ENCODE measurements at regions not wholly inside any gene's neighbourhood (a gene's known extent, or its start where the extent isn't known, plus 50 kb on each side); places are given as distances from the start of the nearest gene placed in this dataset.

DNA sequence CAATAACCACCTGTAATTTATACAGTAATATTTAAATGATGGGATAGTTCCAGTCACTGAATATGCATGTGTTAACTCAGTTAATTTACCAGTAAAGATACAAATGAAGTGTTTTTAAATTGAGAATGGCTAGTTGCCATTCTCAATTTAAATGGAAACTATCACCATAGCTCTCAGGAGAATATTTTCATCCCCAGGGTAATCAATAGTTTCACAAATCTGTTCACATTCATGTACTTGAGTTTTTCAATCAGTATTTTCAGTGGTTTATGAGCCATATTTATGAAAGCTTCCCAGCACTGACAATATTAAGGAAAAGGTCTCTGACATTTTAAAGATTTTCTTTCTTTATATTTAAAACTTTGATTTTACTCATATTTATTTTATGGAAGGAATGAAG is 439.3 kb downstream of the MAT2B start:
- no peaks in the 10 kb centered on the region for H3K36me3 ChIP-seq (ENCODE audit: insufficient read depth, low read length)
- H3K27me3 ChIP-seq (ENCODE audit: insufficient read depth, low read depth, low read length) = no peaks in the 10 kb centered on the region
- H3K4me2 ChIP-seq (ENCODE audit: low read length) = no peak overlapping the region
- no peaks in the 10 kb centered on the region for H3K9me3 ChIP-seq (ENCODE audit: low read length)
- H3K79me2 ChIP-seq (replicated peaks; ENCODE audit: insufficient read depth, low read length) = no peaks in the 10 kb centered on the region
- no peak for TF ChIP-seq TAF1 (IDR thresholded peaks at IDR 0.05; ENCODE audit: low read depth)
- TF ChIP-seq, protein P1, sequence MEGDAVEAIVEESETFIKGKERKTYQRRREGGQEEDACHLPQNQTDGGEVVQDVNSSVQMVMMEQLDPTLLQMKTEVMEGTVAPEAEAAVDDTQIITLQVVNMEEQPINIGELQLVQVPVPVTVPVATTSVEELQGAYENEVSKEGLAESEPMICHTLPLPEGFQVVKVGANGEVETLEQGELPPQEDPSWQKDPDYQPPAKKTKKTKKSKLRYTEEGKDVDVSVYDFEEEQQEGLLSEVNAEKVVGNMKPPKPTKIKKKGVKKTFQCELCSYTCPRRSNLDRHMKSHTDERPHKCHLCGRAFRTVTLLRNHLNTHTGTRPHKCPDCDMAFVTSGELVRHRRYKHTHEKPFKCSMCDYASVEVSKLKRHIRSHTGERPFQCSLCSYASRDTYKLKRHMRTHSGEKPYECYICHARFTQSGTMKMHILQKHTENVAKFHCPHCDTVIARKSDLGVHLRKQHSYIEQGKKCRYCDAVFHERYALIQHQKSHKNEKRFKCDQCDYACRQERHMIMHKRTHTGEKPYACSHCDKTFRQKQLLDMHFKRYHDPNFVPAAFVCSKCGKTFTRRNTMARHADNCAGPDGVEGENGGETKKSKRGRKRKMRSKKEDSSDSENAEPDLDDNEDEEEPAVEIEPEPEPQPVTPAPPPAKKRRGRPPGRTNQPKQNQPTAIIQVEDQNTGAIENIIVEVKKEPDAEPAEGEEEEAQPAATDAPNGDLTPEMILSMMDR (IDR thresholded peaks at IDR 0.05; ENCODE audit: poor library complexity, severe bottlenecking) = no peak
- no peaks in the 10 kb centered on the region for H3F3A ChIP-seq (ENCODE audit: insufficient read depth, low read length, poor library complexity, severe bottlenecking)
- no peaks in the 10 kb centered on the region for H3K9me2 ChIP-seq (ENCODE audit: insufficient read depth, low read length)
- H3K27ac ChIP-seq (ENCODE audit: low read length) = no peak overlapping the region
- no peak overlapping the region for H2AFZ ChIP-seq (ENCODE audit: low read depth, low read length)
- H3K4me3 ChIP-seq (ENCODE audit: low read length) = no peak overlapping the region
- H4K20me1 ChIP-seq (ENCODE audit: insufficient read depth) = no peaks in the 10 kb centered on the region
- no peak overlapping the region for H3K9ac ChIP-seq (ENCODE audit: low read length)

DNA sequence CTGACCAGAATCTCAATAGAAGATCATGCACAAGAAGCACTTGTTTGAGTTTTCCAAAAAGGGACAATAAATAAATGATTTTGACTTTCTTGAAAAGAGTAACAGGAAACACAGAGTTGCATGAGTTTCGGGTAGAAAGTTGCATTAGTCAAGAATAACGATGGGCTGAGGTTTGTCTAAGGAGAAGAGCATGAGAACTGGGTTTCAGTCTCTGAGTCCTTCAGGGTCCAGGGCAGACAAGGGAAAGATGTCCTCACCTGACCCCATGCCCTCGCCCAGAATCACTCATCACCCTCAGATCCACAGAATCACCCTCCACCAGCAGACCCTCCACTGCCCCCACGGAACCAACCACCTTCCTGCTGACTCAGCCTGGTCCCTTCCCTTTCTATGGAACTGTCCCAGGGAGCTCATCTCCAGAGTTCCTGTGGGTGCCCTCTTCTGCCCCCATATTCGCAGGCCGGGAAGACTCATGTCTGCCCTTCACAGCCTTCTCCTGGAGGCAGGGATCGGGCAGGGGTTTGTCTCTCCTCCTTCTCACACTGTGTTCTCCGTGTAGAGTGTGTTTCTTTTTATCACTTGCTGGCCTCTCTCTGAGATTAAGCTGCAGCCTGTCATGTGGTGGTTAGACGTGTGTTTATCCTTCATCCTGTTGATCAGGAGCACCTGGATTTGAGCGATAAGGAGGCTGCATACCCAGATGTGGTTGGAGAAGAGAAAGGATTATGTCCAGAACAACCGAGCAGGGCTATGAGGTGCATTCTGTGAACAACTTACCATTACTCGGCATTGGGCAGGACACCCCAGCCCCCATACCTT is 442.6 kb downstream of the MAT2B start:
- no peaks in the 10 kb centered on the region for H3K27me3 ChIP-seq (ENCODE audit: insufficient read depth, low read depth, low read length)
- H3K9me3 ChIP-seq (ENCODE audit: low read length) = no peaks in the 10 kb centered on the region
- H3K27ac ChIP-seq (ENCODE audit: low read length) = no peak overlapping the region
- no peak overlapping the region for H3K9ac ChIP-seq (ENCODE audit: low read length)
- no peaks in the 10 kb centered on the region for H3K9me2 ChIP-seq (ENCODE audit: insufficient read depth, low read length)
- no peak for TF ChIP-seq RAD21 (conservative IDR thresholded peaks at IDR 0.05)
- TF ChIP-seq EZH2 (IDR thresholded peaks at IDR 0.05; ENCODE audit: borderline replicate concordance, insufficient read depth, low read length, poor library complexity, severe bottlenecking) = no peak
- TF ChIP-seq, protein P2, sequence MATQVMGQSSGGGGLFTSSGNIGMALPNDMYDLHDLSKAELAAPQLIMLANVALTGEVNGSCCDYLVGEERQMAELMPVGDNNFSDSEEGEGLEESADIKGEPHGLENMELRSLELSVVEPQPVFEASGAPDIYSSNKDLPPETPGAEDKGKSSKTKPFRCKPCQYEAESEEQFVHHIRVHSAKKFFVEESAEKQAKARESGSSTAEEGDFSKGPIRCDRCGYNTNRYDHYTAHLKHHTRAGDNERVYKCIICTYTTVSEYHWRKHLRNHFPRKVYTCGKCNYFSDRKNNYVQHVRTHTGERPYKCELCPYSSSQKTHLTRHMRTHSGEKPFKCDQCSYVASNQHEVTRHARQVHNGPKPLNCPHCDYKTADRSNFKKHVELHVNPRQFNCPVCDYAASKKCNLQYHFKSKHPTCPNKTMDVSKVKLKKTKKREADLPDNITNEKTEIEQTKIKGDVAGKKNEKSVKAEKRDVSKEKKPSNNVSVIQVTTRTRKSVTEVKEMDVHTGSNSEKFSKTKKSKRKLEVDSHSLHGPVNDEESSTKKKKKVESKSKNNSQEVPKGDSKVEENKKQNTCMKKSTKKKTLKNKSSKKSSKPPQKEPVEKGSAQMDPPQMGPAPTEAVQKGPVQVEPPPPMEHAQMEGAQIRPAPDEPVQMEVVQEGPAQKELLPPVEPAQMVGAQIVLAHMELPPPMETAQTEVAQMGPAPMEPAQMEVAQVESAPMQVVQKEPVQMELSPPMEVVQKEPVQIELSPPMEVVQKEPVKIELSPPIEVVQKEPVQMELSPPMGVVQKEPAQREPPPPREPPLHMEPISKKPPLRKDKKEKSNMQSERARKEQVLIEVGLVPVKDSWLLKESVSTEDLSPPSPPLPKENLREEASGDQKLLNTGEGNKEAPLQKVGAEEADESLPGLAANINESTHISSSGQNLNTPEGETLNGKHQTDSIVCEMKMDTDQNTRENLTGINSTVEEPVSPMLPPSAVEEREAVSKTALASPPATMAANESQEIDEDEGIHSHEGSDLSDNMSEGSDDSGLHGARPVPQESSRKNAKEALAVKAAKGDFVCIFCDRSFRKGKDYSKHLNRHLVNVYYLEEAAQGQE (IDR thresholded peaks at IDR 0.05; ENCODE audit: borderline replicate concordance) = no peak
- no peak for TF ChIP-seq SMC3 (conservative IDR thresholded peaks at IDR 0.05; ENCODE audit: poor library complexity)
- TF ChIP-seq POLR2AphosphoS5 (IDR thresholded peaks at IDR 0.05) = no peak
- no peak for TF ChIP-seq TAF1 (IDR thresholded peaks at IDR 0.05; ENCODE audit: low read depth)
- TF ChIP-seq EP300 (conservative IDR thresholded peaks at IDR 0.05; ENCODE audit: poor library complexity, severe bottlenecking) = no peak
- no peak for TF ChIP-seq MXI1 (conservative IDR thresholded peaks at IDR 0.05; ENCODE audit: poor library complexity, severe bottlenecking)
- TF ChIP-seq, protein P1 (IDR thresholded peaks at IDR 0.05; ENCODE audit: poor library complexity, severe bottlenecking) = no peak
- no peak overlapping the region for H3K4me2 ChIP-seq (ENCODE audit: low read length)
- no peaks in the 10 kb centered on the region for H3K36me3 ChIP-seq (ENCODE audit: insufficient read depth, low read length)
- no peak overlapping the region for H2AFZ ChIP-seq (ENCODE audit: low read depth, low read length)
- no peaks in the 10 kb centered on the region for H3F3A ChIP-seq (ENCODE audit: insufficient read depth, low read length, poor library complexity, severe bottlenecking)
- H3K4me3 ChIP-seq (ENCODE audit: low read length) = no peak overlapping the region
- H4K20me1 ChIP-seq (ENCODE audit: insufficient read depth) = no peaks in the 10 kb centered on the region
- no peaks in the 10 kb centered on the region for H3K79me2 ChIP-seq (replicated peaks; ENCODE audit: insufficient read depth, low read length)
